GM12891 (cell line): ENCODE measurements at regions not wholly inside any gene's neighbourhood (a gene's known extent, or its start where the extent isn't known, plus 50 kb on each side); places are given as distances from the start of the nearest gene placed in this dataset.

Source experiments
- POLR2A ChIP-seq: IDR thresholded peaks from 2 replicates; pipeline ENCODE4 v1.6.1; 2011; ENCODE audit warnings: low read depth, low read length, control low read depth
- POLR2AphosphoS5 ChIP-seq: IDR thresholded peaks from 2 replicates; pipeline ENCODE4 v1.6.1; 2011; ENCODE audit warnings: low read depth, low read length, control low read depth
- POU2F2 ChIP-seq: IDR thresholded peaks from 2 replicates; pipeline ENCODE4 v1.6.1; 2011; ENCODE audit warnings: low read depth, mild to moderate bottlenecking, control low read depth, low read length, moderate library complexity
- SPI1 ChIP-seq: IDR thresholded peaks from 2 replicates; pipeline ENCODE4 v1.6.1; 2011; ENCODE audit warnings: low read depth, low read length, control low read depth
- TAF1 ChIP-seq: IDR thresholded peaks from 2 replicates; pipeline ENCODE4 v1.6.1; 2011; ENCODE audit warnings: low read depth, low read length, control low read depth

- no peak for TF ChIP-seq TAF1
- no peak for TF ChIP-seq POLR2AphosphoS5
- TF ChIP-seq POLR2A = no peak
- no peak for TF ChIP-seq SPI1
- TF ChIP-seq POU2F2 = no peak
These were observed 325.1 kb upstream of the TANK start for GRCh38 chr2:160835166-160835565.
